Body of pancreas (tissue), 4 donors: ENCODE measurements at regions not wholly inside any gene's neighbourhood (a gene's known extent, or its start where the extent isn't known, plus 50 kb on each side); places are given as distances from the start of the nearest gene placed in this dataset.

ENCODE experiments used
- CTCF ChIP-seq, 7 experiments: fragments of 450-650 bp in 4 of 7; fragments of 200-600 bp in 3 of 7; sonication (generic) in 3 of 7; IDR thresholded peaks; one replicate each; pipeline ENCODE4 v1.5.1; 2016 to 2019; ENCODE audit warnings: antibody characterized with exemption in 7 of 7
- POLR2A ChIP-seq, 3 donors: fragments of 450-650 bp; IDR thresholded peaks; one replicate each; pipeline ENCODE4 v1.6.1; 2016; ENCODE audit warnings: antibody characterized with exemption in 3 of 3, mild to moderate bottlenecking in 2 of 3

GRCh38 chr10:128443925-128444518 lies 317.8 kb upstream of the MKI67 start:
- TF ChIP-seq CTCF (IDR thresholded peaks at IDR 0.05) (no peak), POLR2A (IDR thresholded peaks at IDR 0.05) (no peak)
